ENCODE measurements at regions not wholly inside any gene's neighbourhood (a gene's known extent, or its start where the extent isn't known, plus 50 kb on each side); places are given as distances from the start of the nearest gene placed in this dataset.
"Not testable (repeated sequence)": the region's sequence is repeated elsewhere in the genome, so short reads cannot be mapped to it uniquely, and the experiment has no call there.

DNA sequence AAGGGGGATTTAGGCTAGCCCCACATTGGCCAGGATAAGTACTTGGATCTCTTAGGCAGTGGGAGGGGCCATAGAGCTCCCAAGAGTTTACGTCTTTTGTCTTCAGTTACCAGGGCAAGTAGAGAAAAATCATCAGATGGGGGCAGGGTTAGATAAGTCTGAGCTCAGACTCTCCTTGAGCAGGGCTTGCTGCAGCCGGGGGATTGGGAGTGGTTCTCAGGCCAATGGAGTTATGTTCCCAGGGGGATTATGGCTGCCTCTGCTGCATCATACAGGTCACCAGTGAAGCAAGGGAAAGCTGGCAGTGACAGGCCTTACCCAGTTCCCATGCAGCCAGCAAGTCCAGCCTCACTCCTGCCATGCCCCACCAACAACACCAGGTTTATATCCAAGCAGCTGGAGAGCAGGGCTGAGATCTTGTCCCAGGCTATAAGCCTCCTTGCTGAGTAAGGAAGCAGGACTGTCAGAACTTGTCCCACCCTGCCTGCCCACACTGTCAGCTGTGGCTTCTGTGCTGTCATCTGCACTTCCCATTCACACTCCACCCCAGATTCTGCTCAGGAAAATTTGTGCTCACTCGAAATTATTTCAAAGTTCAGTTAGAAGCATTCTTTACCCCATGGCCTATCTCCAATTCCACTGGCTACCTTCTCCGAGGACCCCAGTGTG is 215.3 kb downstream of the FAM43A start:
- DNase-seq, result no peak
- Histone ChIP-seq H3K27me3 (ENCODE audit: insufficient read depth, low read length, poor library complexity, severe bottlenecking) (no peaks in the 10 kb centered on the region), H3K36me3 (ENCODE audit: insufficient read depth, low read length) (no peaks in the 10 kb centered on the region), H3K4me1 (ENCODE audit: insufficient read depth, low read length) (no peaks in the 10 kb centered on the region), H3K4me3 (ENCODE audit: low read length) (no peak overlapping the region), H3K27ac (ENCODE audit: low read depth, low read length) (no peak overlapping the region), H3K9me3 (ENCODE audit: low read length) (no peaks in the 10 kb centered on the region)
- Mint-ChIP-seq H3K27ac (no peak overlapping the region), H3K27me3 (peaks cover 20 to 66% of the 10 kb centered on the region in 2 donors), H3K4me1 (peaks cover 0 to 5% (median 3%) of the 10 kb centered on the region in 3 donors), H3K4me3 (no peak overlapping the region), H3K9me3 (peaks cover 17 to 33% (median 32%) of the 10 kb centered on the region in 5 donors), H3K36me3 (peaks cover 0 to 44% (median 0%) of the 10 kb centered on the region in 3 donors)
- ChIA-PET POLR2A (no interaction called here), CTCF (no interaction called here)

DNA sequence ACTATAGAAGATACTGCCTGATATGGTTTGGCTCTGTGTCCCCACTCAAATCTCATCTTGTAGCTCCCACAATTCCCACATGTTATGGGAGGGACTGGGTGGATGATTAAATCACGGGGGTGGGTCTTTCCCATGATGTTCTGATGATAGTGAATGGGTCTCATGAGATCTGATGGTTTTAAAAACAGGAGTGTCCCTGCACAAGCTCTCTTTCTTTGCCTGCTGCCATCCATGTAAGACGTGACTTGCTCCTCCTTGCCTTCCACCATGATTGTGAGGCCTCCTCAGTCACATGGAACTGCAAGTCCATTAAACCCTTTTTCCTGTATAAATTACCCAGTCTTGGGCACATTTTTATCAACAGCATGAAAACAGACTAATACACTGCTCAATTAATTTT is 217.8 kb downstream of the FAM43A start:
- H3K27me3 ChIP-seq (ENCODE audit: insufficient read depth, low read length, poor library complexity, severe bottlenecking); H3K27ac Mint-ChIP-seq; H3K4me1 Mint-ChIP-seq; H3K27ac ChIP-seq (ENCODE audit: low read depth, low read length); H3K9me3 ChIP-seq (ENCODE audit: low read length); POLR2A ChIA-PET; H3K36me3 ChIP-seq (ENCODE audit: insufficient read depth, low read length); DNase-seq; CTCF ChIA-PET; H3K4me3 ChIP-seq (ENCODE audit: low read length); H3K4me3 Mint-ChIP-seq; H3K4me1 ChIP-seq (ENCODE audit: insufficient read depth, low read length): not testable (repeated sequence)
- H3K36me3 Mint-ChIP-seq, result peaks cover 0 to 39% (median 0%) of the 10 kb centered on the region in 3 donors
- H3K9me3 Mint-ChIP-seq, result peaks cover 17 to 33% (median 29%) of the 10 kb centered on the region in 5 donors
- H3K27me3 Mint-ChIP-seq, result peaks cover 21 to 66% of the 10 kb centered on the region in 2 donors

DNA sequence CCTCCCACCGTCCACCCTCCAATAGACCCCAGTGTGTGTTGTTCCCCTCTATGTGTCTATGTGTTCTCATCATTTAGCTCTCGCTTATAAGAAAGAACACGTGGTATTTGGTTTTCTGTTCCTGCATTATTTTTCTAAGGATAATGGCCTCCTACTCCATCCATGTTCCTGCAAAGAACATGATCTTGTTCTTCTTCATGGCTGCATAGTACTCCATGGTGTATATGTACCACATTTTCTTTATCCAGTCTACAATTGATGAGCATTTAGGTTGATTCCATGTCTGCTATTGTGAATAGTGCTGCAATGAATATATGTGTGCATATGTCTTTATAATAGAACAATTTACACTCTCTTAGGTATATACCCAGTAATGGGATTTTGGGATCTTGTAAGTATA is 219.3 kb downstream of the FAM43A start:
- H3K36me3 ChIP-seq (ENCODE audit: insufficient read depth, low read length); H3K4me3 ChIP-seq (ENCODE audit: low read length); CTCF ChIA-PET; H3K27ac ChIP-seq (ENCODE audit: low read depth, low read length); DNase-seq; H3K9me3 ChIP-seq (ENCODE audit: low read length); POLR2A ChIA-PET; H3K27ac Mint-ChIP-seq; H3K4me3 Mint-ChIP-seq; H3K27me3 ChIP-seq (ENCODE audit: insufficient read depth, low read length, poor library complexity, severe bottlenecking); H3K4me1 Mint-ChIP-seq; H3K4me1 ChIP-seq (ENCODE audit: insufficient read depth, low read length): not testable (repeated sequence)
- Mint-ChIP-seq H3K36me3 (peaks cover 0 to 26% (median 0%) of the 10 kb centered on the region in 3 donors), H3K27me3 (peaks cover 18 to 56% of the 10 kb centered on the region in 2 donors), H3K9me3 (peaks cover 9 to 23% (median 19%) of the 10 kb centered on the region in 5 donors)

DNA sequence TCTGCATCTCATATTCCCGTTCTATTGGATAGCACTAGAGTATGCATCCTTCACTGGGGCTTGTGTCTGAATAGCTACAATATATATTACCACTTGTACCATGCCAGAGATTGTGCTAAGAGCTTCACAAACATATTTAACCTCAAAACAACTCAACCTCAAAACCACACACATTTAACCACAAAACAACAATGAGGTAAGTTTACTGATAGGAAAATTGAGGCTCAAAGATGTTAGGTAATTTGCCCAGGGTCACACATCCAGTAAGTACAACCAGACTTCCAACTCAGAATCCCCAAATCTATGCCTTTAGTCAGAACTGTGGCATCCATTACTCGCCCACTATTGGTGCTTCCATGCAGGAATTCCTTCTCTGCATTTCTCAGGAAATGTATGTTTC is 220.0 kb downstream of the FAM43A start:
- H3K36me3 ChIP-seq (ENCODE audit: insufficient read depth, low read length), result no peaks in the 10 kb centered on the region
- Mint-ChIP-seq H3K36me3 (peaks cover 0 to 19% (median 0%) of the 10 kb centered on the region in 3 donors), H3K4me1 (peaks cover 0 to 5% (median 3%) of the 10 kb centered on the region in 3 donors), H3K4me3 (no peak overlapping the region), H3K27me3 (peaks cover 14 to 52% of the 10 kb centered on the region in 2 donors), H3K9me3 (peaks cover 7 to 16% (median 12%) of the 10 kb centered on the region in 5 donors), H3K27ac (no peak overlapping the region)
- no peaks in the 10 kb centered on the region for H3K4me1 ChIP-seq (ENCODE audit: insufficient read depth, low read length)
- no peak overlapping the region for H3K27ac ChIP-seq (ENCODE audit: low read depth, low read length)
- H3K9me3 ChIP-seq (ENCODE audit: low read length), result no peaks in the 10 kb centered on the region
- DNase-seq, result no peak
- no peaks in the 10 kb centered on the region for H3K27me3 ChIP-seq (ENCODE audit: insufficient read depth, low read length, poor library complexity, severe bottlenecking)
- ChIA-PET POLR2A (no interaction called here), CTCF (no interaction called here)
- H3K4me3 ChIP-seq (ENCODE audit: low read length), result no peak overlapping the region

DNA sequence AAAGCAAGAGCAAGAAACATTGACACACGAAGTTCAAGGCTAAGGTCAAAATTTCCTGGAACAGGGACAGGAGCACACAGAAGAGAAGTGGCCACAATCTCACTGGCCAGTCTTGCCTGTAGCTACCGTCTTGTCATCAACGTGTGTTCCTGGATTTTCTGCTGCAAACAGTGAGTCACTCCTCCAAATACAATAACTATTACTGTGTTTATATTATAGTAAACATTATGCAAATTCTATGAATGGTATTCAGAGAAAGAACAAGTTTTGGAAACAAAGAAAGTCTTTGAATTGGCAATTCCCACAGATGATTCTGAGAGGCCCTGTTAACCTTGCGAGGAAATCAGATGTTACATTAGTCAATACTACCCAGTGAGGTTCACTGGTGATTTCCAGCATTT is 220.5 kb downstream of the FAM43A start:
- Mint-ChIP-seq H3K4me3 (no peak overlapping the region), H3K27me3 (peaks cover 12 to 47% of the 10 kb centered on the region in 2 donors), H3K36me3 (peaks cover 0 to 17% (median 0%) of the 10 kb centered on the region in 3 donors), H3K4me1 (peaks cover 0 to 5% (median 3%) of the 10 kb centered on the region in 3 donors), H3K27ac (no peak overlapping the region), H3K9me3 (peaks cover 5 to 15% (median 9%) of the 10 kb centered on the region in 5 donors)
- DNase-seq, result no peak
- no peaks in the 10 kb centered on the region for H3K4me1 ChIP-seq (ENCODE audit: insufficient read depth, low read length)
- no peak overlapping the region for H3K27ac ChIP-seq (ENCODE audit: low read depth, low read length)
- ChIA-PET CTCF (no interaction called here), POLR2A (no interaction called here)
- H3K27me3 ChIP-seq (ENCODE audit: insufficient read depth, low read length, poor library complexity, severe bottlenecking), result no peaks in the 10 kb centered on the region
- no peak overlapping the region for H3K4me3 ChIP-seq (ENCODE audit: low read length)
- H3K9me3 ChIP-seq (ENCODE audit: low read length), result no peaks in the 10 kb centered on the region
- H3K36me3 ChIP-seq (ENCODE audit: insufficient read depth, low read length), result no peaks in the 10 kb centered on the region

DNA sequence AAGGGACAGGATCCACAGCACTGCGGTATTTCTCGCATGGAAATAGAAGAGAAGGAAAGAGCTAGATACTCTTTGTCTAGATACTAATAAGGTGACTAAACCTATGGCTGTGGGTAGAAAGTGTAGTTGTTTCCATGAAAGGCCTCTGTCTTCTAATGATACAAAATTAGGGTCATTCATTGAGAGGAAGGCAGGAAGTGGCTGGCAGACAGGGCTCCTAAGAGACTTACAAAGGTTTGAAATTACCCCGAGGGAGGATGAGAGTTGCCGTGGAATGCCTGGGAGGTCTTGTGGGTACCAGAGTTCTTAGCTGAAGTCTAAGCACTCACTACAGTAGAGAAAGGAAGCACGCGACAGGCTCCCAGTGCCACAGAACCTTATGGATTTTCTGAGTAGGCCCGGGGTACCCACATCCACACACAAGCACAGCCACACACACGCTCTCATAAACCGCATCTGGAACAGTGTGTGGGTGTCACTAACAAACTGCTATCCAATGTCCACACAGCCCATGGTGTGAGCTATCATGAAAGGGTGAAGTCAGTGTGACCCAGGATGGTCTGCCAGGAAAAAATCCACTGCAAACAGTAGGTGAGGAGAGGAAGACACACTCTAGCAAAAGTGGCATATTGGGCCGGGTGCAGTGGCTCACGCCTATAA is 221.4 kb downstream of the FAM43A start:
- H3K4me1 ChIP-seq (ENCODE audit: insufficient read depth, low read length), result no peaks in the 10 kb centered on the region
- ChIA-PET CTCF (no interaction called here), POLR2A (no interaction called here)
- H3K27me3 ChIP-seq (ENCODE audit: insufficient read depth, low read length, poor library complexity, severe bottlenecking), result no peaks in the 10 kb centered on the region
- Mint-ChIP-seq H3K27ac (no peak overlapping the region), H3K9me3 (peaks cover 5 to 10% (median 8%) of the 10 kb centered on the region in 5 donors), H3K4me3 (no peak overlapping the region), H3K27me3 (peaks cover 7 to 41% of the 10 kb centered on the region in 2 donors), H3K4me1 (peaks cover 0 to 5% (median 3%) of the 10 kb centered on the region in 3 donors), H3K36me3 (peaks cover 0 to 17% (median 0%) of the 10 kb centered on the region in 3 donors)
- DNase-seq, result no peak
- no peaks in the 10 kb centered on the region for H3K9me3 ChIP-seq (ENCODE audit: low read length)
- no peaks in the 10 kb centered on the region for H3K36me3 ChIP-seq (ENCODE audit: insufficient read depth, low read length)
- H3K4me3 ChIP-seq (ENCODE audit: low read length), result no peak overlapping the region
- H3K27ac ChIP-seq (ENCODE audit: low read depth, low read length), result no peak overlapping the region

DNA sequence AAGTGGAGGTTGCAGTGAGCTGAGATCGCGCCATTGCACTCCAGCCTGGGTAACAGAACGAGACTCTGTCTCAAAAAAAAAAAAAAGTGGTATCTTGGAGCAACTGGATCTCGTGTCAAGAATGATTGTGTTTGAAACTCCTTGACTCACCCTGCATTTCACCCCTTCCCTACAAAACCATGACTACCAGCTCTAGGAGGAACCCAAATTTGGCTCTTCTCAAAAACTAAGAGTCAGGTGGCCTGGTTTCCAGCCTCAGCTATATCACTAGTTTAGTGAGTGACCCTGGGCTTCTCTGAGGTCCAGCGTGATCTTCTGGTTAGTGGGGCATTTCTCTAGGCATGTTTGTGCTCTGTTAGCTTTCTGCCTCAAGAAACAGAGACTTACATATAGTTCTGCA is 222.1 kb downstream of the FAM43A start:
- Mint-ChIP-seq H3K36me3 (peaks cover 0 to 11% (median 0%) of the 10 kb centered on the region in 3 donors), H3K9me3 (peaks cover 5 to 10% (median 8%) of the 10 kb centered on the region in 5 donors), H3K4me3 (no peak overlapping the region), H3K4me1 (peaks cover 0 to 5% (median 3%) of the 10 kb centered on the region in 3 donors), H3K27me3 (peaks cover 6 to 38% of the 10 kb centered on the region in 2 donors), H3K27ac (no peak overlapping the region)
- no peak for DNase-seq
- Histone ChIP-seq H3K4me1 (ENCODE audit: insufficient read depth, low read length) (no peaks in the 10 kb centered on the region), H3K27ac (ENCODE audit: low read depth, low read length) (no peak overlapping the region), H3K36me3 (ENCODE audit: insufficient read depth, low read length) (no peaks in the 10 kb centered on the region), H3K9me3 (ENCODE audit: low read length) (no peaks in the 10 kb centered on the region), H3K4me3 (ENCODE audit: low read length) (no peak overlapping the region), H3K27me3 (ENCODE audit: insufficient read depth, low read length, poor library complexity, severe bottlenecking) (no peaks in the 10 kb centered on the region)
- ChIA-PET POLR2A (no interaction called here), CTCF (no interaction called here)

DNA sequence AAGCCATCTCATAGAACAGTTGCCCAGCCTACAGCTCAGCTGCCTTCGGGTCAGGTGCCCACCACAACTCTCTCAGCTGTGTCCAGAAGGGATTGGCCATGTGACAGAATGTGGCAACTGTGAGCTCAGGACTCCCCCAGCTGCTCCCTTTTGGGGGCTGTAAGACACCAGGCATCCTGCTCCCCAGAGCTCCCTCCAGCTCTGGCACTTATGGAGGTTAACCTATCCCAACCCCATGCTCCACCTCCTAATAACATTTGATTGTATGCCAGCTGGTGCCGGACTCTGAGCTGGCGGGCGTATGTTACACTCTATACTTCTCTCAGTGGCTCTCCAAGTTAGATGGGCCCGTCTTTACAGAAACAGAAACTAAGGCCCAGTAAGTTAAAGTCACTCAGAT is 222.8 kb downstream of the FAM43A start:
- Mint-ChIP-seq H3K9me3 (peaks cover 5 to 10% (median 7%) of the 10 kb centered on the region in 5 donors), H3K27ac (no peak overlapping the region), H3K27me3 (peaks cover 6 to 41% of the 10 kb centered on the region in 2 donors), H3K4me3 (no peak overlapping the region), H3K36me3 (peaks cover 0 to 8% (median 0%) of the 10 kb centered on the region in 3 donors), H3K4me1 (peaks cover 0 to 5% (median 3%) of the 10 kb centered on the region in 3 donors)
- H3K4me1 ChIP-seq (ENCODE audit: insufficient read depth, low read length), result no peaks in the 10 kb centered on the region
- no peaks in the 10 kb centered on the region for H3K27me3 ChIP-seq (ENCODE audit: insufficient read depth, low read length, poor library complexity, severe bottlenecking)
- ChIA-PET CTCF (no interaction called here), POLR2A (no interaction called here)
- H3K4me3 ChIP-seq (ENCODE audit: low read length), result no peak overlapping the region
- DNase-seq, result no peak
- H3K36me3 ChIP-seq (ENCODE audit: insufficient read depth, low read length), result no peaks in the 10 kb centered on the region
- H3K9me3 ChIP-seq (ENCODE audit: low read length), result no peaks in the 10 kb centered on the region
- no peak overlapping the region for H3K27ac ChIP-seq (ENCODE audit: low read depth, low read length)

All from CD8-positive, alpha-beta memory T cell (primary cell).